GM18499 (cell line): ENCODE measurements at regions not wholly inside any gene's neighbourhood (a gene's known extent, or its start where the extent isn't known, plus 50 kb on each side); places are given as distances from the start of the nearest gene placed in this dataset.

Experiments used
- ATAC-seq: cut with Tn5 transposase; IDR thresholded peaks from one replicate; pipeline ENCODE4 v1.9.1; 2021; ENCODE audit warnings: moderate number of reproducible peaks; ENCODE audit not compliant: insufficient read depth, unreplicated experiment

DNA sequence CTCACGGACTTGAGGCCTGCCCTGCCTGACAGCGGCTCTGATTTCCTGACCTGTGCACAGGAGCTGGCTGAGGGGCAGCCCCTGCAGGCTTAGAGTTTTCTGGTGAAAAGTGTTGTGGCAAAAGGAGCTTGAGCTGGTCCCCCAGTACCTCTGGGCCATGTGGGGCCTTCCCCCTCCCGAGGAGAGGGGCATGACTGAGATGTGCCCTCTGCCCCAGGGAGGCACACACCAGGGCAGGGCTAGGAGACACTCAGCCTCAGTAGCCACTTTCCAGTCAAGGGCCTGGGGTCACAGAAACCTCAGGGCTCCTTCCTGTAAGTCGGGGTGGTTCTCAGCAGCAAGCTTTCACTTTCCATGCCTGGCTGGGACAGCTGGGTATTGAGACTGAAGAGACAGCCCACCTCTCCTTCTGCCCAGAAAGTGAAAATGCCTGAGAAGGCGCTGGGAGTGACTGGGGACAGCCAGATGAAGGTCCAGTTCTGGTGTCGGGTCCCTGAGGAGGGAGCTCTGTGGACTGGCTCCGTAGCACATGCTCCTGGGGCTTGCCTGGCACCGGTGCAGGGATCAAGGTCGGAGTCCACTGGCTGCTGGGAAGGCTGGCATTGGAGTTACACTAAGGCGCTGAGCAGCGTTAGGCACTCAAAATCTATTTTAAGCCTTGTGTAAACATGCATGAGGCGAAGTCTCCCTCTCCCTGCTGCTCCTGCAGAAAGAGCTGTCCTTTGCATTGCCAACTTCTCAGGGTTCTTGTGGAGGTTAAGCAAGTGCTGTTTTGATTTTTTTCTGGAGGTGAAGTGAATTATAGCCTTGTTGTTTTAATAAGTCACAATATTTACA lies 394.9 kb downstream of the GADD45G start:
- ATAC-seq, result peak; percentile 71

GRCh38 chr9:90000925-90001324 lies 396.1 kb downstream of the GADD45G start:
- ATAC-seq, result no peak

- ATAC-seq, result no peak
These were observed 396.9 kb downstream of the GADD45G start for GRCh38 chr9:90001747-90002146.

- no peak for ATAC-seq
These were observed 397.8 kb downstream of the GADD45G start for GRCh38 chr9:90002397-90003271.

GRCh38 chr9:90005388-90005787 lies 400.6 kb downstream of the GADD45G start:
- no peak for ATAC-seq

GRCh38 chr9:90007516-90008440 lies 403.0 kb downstream of the GADD45G start:
- no peak for ATAC-seq

DNA sequence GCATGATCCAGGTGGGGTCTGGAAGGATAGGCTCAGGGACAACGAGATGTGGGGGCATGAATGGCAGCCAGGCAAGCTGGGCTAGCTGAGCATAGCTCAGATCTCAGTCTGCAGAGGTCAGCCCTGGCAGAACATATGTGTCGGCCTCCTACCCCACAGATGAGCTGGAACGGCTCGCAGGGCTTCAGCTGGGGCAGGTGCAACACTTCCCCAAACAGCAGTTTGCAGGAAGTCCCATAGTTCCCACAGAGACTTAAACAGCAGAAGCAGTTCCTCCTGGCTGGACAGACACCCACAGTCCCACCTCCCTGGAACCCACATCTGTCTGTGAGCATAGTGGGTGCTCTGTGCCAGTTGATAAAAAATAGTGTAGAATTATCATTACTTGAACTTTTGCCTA lies 404.6 kb downstream of the GADD45G start:
- no peak for ATAC-seq

DNA sequence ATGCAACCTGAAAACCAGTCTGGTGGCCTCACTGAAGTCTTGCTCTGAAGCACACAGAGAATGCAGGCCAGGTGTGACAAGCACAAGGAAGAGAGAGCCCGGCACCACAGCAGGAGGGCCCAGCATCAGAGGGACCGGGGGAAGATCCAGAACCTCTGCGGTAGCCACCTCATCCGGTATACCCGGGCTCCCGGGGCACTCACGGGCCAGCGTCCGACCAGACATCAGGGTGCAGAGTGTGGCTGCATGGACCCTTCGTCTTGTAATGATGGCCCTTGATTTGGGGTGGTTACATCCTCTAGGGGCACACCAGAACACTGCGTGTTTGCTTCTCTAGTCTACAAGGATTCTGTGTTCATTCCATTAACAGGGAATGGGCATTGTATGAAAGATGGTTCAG lies 406.0 kb downstream of the GADD45G start:
- no peak for ATAC-seq

DNA sequence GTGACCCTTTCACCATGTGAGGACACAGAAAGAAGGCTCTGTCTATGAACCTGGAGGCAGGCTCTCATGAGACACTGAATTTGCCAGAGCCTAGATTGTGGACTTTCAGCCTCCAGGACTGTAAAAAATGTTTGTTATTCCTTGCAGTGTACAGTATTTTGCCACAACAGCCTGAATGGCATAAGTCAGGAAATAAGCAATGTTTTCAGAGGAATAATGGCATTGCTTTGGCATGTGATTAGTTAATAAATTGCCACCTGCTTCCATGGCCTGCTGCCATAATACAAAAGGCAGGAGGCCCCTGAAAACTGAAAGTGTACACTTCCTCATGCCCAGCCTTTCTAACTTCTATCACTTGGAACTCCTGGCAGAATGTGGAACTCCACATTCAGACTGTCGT lies 408.1 kb downstream of the GADD45G start:
- ATAC-seq, result no peak

- no peak for ATAC-seq
These were observed 409.0 kb downstream of the GADD45G start for GRCh38 chr9:90013778-90014177.

DNA sequence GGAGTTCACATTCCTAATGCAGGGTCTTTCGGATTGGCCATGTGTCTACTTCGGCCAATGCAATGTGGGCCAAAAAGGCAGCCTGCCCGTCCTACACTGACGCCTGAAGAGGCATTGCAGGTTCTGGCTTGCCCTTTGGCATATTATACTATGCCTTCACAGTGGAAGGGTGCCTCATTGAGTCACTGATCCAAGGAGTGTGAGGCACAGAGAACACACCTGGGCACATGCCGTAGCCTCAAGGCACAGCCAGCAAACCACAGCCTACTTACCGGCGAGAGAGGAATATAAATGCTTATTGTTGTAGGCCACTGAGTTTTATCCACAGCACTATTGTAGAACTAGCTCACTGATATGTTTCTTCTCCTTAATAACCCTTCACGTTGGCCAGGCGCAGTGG lies 409.6 kb downstream of the GADD45G start:
- ATAC-seq, result no peak

- no peak for ATAC-seq
These were observed 411.5 kb downstream of the GADD45G start for GRCh38 chr9:90016272-90016671.

DNA sequence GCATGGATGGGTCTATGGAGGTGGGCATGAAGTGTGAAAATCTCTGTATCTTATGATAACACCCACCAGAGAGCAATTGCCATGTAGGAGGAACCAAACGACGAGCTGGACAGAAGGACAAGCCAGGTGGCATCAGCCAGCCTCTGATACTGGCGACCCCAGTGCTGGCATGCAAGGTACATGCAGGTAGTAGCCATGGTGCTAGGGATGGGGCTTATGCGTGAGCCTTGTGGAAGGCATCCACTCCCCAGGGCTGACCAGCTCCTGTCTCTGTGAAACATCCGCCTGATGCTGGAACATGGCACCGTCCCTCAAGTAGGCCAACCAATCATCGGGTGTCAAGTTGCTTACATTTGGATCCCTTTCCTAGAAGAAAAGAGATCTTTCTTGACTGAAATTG lies 412.9 kb downstream of the GADD45G start:
- no peak for ATAC-seq

- no peak for ATAC-seq
These were observed 413.9 kb downstream of the GADD45G start for GRCh38 chr9:90018688-90019087.

- ATAC-seq, result no peak
These were observed 414.8 kb downstream of the GADD45G start for GRCh38 chr9:90019626-90020025.

GRCh38 chr9:90020276-90020871 lies 415.6 kb downstream of the GADD45G start:
- ATAC-seq, result no peak

DNA sequence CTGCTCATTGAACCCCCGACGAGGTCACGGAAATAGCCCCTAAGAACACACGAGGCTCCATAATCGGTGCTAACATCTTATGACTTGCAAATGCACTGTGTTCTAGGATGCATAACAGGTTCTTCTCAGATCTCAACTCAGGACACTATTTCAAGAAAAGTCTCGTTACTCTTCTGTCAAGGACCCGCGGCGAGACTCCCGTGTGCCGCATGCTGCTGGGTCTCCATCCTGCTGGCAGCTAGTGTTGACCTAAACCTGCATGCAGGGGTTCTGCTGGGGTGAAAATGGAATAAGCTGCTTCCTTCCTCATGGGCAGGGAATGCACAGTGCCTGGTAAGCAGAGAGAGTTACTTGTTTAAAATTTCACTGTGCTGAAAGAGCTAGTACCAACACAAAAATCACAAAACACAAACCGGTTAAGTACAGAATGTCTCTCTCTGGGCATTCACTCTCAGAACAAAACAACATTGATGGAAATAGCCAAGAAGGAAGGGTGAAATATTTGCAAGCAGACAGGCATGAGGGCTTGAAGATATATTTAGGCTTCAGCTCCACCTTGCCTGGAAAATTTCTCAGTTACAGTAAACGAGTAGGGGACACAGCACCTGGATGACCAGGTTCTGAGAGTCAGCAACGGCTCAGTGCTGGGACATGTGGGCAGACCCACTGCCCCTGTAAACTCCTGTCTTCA lies 416.5 kb downstream of the GADD45G start:
- no peak for ATAC-seq

DNA sequence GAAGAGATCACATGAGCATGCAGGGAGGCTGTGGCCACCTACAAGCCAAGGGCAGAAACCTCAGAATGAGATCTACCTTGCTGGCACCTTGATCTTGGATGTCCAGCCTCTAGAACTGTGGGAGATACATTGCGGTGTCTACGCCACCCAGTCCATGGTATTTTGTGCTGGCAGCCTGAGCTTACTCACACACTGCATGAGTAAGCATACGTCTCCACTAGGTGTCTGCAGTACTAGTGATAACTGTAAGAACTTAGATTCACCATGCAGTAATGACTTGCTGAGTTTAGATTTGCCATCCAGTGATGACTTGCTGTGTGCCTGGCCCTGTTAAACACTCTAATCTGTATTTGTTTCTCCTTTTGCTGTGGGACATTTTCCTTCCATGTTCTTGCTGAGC lies 417.7 kb downstream of the GADD45G start:
- ATAC-seq, result no peak

GRCh38 chr9:90023861-90024260 lies 419.0 kb downstream of the GADD45G start:
- ATAC-seq, result no peak
